Right atrium auricular region (tissue), 2 donors: ENCODE measurements at regions not wholly inside any gene's neighbourhood (a gene's known extent, or its start where the extent isn't known, plus 50 kb on each side); places are given as distances from the start of the nearest gene placed in this dataset.

Source experiments
- DNase-seq: peaks from one replicate; pipeline ENCODE4 v3.0.0-alpha.2; 2019; ENCODE audit warnings: low spot score
- H3K27ac ChIP-seq, 2 donors: fragments of 200-600 bp; sonication (generic); 1 replicate in 1 of 2; 2 replicates in 1 of 2; pipeline ENCODE4 v1.5.1; 2016 to 2019
- H3K27me3 ChIP-seq, 2 donors: fragments of 200-600 bp; sonication (generic); one replicate each; pipeline versions ENCODE4 v1.5.1 to v1.6.0; 2017 to 2019
- H3K36me3 ChIP-seq: fragments of 200-600 bp; sonication (generic); one replicate; pipeline ENCODE4 v1.5.1; 2016
- H3K4me1 ChIP-seq, 2 donors: fragments of 200-600 bp; sonication (generic); one replicate each; pipeline versions ENCODE4 v1.5.1 to v1.6.0; 2017 to 2019
- H3K4me3 ChIP-seq, 2 donors: fragments of 200-600 bp; sonication (generic); 1 replicate in 1 of 2; 2 replicates in 1 of 2; pipeline ENCODE4 v1.5.1; 2017 to 2019; ENCODE audit warnings: mild to moderate bottlenecking in 1 of 2, moderate library complexity in 1 of 2
- H3K9me3 ChIP-seq, 2 donors: fragments of 200-600 bp; sonication (generic); one replicate each; pipeline ENCODE4 v1.5.1; 2019
- TF ChIP-seq, protein P1 (sequence below), 2 donors: fragments of 200-600 bp; sonication (generic); IDR thresholded peaks; one replicate each; pipeline ENCODE4 v1.5.1; 2019; ENCODE audit warnings: antibody characterized with exemption in 2 of 2

DNA sequence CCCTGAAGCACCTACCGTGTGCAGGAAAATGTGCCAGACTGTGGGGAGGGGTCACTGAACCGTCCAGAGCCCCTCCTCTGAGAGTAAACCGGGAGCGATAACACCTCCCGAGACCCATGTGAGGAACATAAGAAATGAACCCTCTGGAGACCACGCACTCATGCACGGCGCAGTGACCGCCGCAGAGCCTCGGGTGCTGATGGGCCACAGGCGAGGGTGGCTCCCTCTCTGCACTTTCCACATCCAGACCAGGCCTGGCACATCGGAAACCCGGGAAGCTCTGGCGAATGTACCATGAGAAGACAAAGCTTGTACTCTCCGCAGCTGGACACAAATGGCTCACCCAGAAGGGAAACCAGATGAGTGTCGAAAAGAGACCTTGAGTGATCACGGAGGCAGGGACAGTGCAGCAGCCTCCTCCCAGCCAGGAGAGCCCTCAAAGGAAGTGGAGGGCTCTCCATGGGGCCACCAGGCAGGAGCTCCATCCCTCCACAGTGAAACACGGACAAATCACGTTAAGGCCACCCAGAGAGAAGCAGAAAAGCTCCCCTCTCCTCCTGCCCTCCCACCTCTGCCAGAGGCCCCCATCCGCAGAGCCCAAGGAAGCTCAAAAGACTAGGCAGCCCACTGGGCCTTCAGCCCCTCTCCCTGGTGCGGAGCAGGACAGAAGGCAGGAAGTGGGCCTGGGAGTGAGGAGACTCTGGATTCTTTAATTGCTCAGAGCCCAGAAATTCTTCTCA, 178.1 kb upstream of the PPP2R2D start:
- DNase-seq, result no peak
- H3K27ac ChIP-seq, result no peak overlapping the region

DNA sequence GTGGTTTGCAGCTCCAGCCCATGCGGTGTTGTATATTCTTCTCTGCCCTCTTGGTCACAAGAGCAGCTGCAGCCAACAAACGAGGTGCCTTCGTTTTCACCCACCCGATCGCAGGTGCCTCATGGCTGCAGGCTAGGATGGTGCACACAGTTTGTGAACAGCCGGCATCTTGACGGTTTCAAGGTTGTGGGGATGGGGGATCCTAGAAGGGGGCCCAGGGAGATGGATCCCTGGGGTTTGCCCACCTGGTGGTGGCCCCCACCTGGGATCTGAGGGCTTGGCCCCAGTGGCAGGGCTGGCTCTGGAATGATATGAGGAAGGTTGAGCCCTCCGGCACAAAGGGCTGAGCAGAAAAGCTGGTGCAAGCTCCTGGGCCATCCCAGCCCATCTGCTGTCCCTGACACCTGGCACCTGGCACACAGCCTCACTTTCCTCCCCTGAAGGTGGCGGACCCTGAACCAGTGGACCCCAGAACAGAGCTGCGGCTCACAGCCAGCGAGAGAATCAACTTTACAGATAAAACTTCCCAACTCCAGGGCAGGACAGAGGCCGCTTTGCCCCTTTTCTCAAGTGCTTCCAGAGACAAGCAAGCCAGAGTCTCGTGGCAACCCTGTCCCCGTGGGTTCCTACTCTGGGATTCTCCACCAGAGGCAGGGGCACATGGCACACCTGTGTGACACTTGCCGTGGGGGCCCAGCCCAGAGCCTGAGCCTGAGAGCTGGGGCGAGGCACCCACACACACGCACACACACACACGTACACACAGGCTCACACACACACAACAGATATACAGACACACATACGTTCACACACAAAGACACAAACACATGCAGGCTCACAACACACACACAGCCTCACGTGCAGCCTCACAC, 177.3 kb upstream of the PPP2R2D start:
- Histone ChIP-seq H3K4me3 (no peak overlapping the region), H3K36me3 (no peaks in the 10 kb centered on the region), H3K9me3 (no peaks in the 10 kb centered on the region), H3K4me1 (peaks cover 0 to 10% of the 10 kb centered on the region in 2 donors), H3K27ac (no peak overlapping the region), H3K27me3 (no peaks in the 10 kb centered on the region)
- TF ChIP-seq, protein P1, sequence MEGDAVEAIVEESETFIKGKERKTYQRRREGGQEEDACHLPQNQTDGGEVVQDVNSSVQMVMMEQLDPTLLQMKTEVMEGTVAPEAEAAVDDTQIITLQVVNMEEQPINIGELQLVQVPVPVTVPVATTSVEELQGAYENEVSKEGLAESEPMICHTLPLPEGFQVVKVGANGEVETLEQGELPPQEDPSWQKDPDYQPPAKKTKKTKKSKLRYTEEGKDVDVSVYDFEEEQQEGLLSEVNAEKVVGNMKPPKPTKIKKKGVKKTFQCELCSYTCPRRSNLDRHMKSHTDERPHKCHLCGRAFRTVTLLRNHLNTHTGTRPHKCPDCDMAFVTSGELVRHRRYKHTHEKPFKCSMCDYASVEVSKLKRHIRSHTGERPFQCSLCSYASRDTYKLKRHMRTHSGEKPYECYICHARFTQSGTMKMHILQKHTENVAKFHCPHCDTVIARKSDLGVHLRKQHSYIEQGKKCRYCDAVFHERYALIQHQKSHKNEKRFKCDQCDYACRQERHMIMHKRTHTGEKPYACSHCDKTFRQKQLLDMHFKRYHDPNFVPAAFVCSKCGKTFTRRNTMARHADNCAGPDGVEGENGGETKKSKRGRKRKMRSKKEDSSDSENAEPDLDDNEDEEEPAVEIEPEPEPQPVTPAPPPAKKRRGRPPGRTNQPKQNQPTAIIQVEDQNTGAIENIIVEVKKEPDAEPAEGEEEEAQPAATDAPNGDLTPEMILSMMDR (IDR thresholded peaks at IDR 0.05), result no peak
- DNase-seq, result no peak

More for the DNA sequence above, 178.1 kb upstream of the PPP2R2D start:
- Histone ChIP-seq H3K36me3 (no peaks in the 10 kb centered on the region), H3K27me3 (no peaks in the 10 kb centered on the region), H3K4me3 (no peak overlapping the region), H3K9me3 (no peaks in the 10 kb centered on the region), H3K4me1 (peaks cover 0 to 10% of the 10 kb centered on the region in 2 donors)
- TF ChIP-seq, protein P1 (IDR thresholded peaks at IDR 0.05), result no peak

DNA sequence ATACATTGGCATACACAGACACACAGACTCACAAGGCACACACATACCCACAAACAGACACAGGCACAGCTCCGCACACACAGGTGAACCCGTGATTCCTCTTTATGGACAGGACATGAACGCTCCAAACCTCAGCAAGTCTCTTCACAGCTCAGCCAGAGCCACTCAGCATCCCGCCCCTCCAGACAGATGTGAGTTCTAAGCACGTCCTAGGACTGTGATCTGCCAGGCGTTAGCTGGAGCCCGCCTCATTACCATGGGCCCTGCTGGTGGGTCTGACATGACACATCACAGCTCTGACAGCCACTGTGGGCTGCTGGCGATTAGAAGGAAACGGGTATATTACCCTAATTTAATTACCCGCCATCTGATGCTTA, 176.7 kb upstream of the PPP2R2D start:
- no peaks in the 10 kb centered on the region for H3K27me3 ChIP-seq
- H3K36me3 ChIP-seq, result no peaks in the 10 kb centered on the region
- no peaks in the 10 kb centered on the region for H3K9me3 ChIP-seq
- no peak overlapping the region for H3K27ac ChIP-seq
- TF ChIP-seq, protein P1 (IDR thresholded peaks at IDR 0.05), result no peak
- H3K4me1 ChIP-seq, result peaks cover 0 to 10% of the 10 kb centered on the region in 2 donors
- H3K4me3 ChIP-seq, result no peak overlapping the region
- no peak for DNase-seq

DNA sequence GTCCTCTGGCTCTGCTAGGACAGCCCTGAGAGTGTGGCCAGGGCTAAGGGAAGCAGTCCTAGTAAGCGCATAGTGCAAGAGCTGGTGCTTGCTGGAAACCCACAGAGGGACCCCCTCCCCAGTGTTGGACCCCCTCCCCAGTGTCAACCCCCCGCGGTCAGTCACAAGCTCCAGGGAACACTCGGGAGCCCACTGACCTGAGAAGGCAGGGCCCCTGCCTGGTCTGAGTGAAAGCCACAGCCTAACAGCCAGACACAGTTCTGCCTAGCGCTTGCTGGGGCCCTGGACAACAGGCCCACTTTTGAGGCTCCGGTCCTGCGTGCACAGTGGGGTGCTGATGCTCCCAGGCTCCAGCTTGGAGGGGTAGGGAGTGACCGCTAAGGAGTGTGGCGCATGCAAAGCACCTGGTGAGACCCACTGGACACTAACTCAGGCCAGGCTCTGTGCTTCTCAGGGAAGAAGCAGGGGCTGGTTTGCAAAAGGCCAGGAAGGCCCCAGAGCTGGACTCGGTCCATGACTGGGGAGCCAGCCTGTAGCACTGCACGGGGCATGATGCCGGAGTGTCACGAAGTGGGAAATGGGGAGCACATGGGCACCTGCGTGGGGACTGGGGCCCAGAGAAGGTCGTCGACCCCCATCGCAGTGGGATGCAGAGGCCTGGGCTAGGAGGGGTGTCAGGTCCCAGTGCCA, 175.8 kb upstream of the PPP2R2D start:
- H3K27me3 ChIP-seq, result no peaks in the 10 kb centered on the region
- H3K9me3 ChIP-seq, result no peaks in the 10 kb centered on the region
- H3K36me3 ChIP-seq, result no peaks in the 10 kb centered on the region
- H3K4me3 ChIP-seq, result no peak overlapping the region
- peaks cover 0 to 10% of the 10 kb centered on the region in 2 donors for H3K4me1 ChIP-seq
- TF ChIP-seq, protein P1 (IDR thresholded peaks at IDR 0.05), result no peak
- H3K27ac ChIP-seq, result no peak overlapping the region
- no peak for DNase-seq

DNA sequence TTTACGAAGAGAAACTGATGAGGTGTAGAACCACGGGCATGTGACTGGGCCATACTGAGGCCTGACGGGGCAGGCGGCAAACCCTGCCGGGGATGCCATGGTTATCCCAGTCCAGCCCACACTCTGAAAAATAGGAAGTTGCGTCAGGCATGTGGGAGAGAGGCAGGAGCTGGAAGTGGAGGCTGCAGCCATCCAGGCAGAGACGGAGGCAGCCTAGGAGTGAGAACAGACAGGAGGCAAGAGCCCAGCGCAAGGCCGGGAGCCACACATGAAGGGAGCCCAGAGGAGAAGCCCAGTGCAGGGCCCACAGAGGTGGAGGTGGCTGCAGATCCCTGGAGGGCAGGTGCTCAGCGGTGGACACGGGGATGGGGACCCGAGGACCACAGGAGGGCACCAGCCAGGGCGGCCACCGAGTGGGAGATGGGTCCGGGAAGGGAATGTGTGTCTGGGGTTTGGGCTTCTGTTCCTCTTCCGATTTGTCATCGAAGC, 175.2 kb upstream of the PPP2R2D start:
- H3K27me3 ChIP-seq, result no peaks in the 10 kb centered on the region
- no peaks in the 10 kb centered on the region for H3K9me3 ChIP-seq
- H3K4me1 ChIP-seq, result peaks cover 0 to 10% of the 10 kb centered on the region in 2 donors
- DNase-seq, result no peak
- no peak overlapping the region for H3K4me3 ChIP-seq
- TF ChIP-seq, protein P1 (IDR thresholded peaks at IDR 0.05), result no peak
- no peaks in the 10 kb centered on the region for H3K36me3 ChIP-seq
- no peak overlapping the region for H3K27ac ChIP-seq
